Osteocyte (in vitro differentiated cells): ENCODE measurements at regions not wholly inside any gene's neighbourhood (a gene's known extent, or its start where the extent isn't known, plus 50 kb on each side); places are given as distances from the start of the nearest gene placed in this dataset.
"Not testable (repeated sequence)": the region's sequence is repeated elsewhere in the genome, so short reads cannot be mapped to it uniquely, and the experiment has no call there.

Experiments
- DNase-seq: peaks from one replicate; pipeline ENCODE4 v3.0.0; 2021; ENCODE audit warnings: mixed read lengths; ENCODE audit not compliant: unreplicated experiment; ENCODE audit errors: extremely low spot score
- H3K27ac Mint-ChIP-seq: one replicate; pipeline ENCODE4 v1.8.0; 2021; ENCODE audit warnings: mild to moderate bottlenecking, mixed read lengths; ENCODE audit not compliant: unreplicated experiment
- H3K27me3 Mint-ChIP-seq: one replicate; pipeline ENCODE4 v1.8.0; 2021; ENCODE audit warnings: mixed read lengths; ENCODE audit not compliant: unreplicated experiment
- H3K36me3 Mint-ChIP-seq: one replicate; pipeline ENCODE4 v1.8.0; 2021; ENCODE audit warnings: mixed read lengths; ENCODE audit not compliant: unreplicated experiment
- H3K4me1 Mint-ChIP-seq: one replicate; pipeline ENCODE4 v1.8.0; 2021; ENCODE audit warnings: mixed read lengths; ENCODE audit not compliant: unreplicated experiment
- H3K4me3 Mint-ChIP-seq: one replicate; pipeline ENCODE4 v1.8.0; 2021; ENCODE audit warnings: mild to moderate bottlenecking, moderate library complexity, mixed read lengths; ENCODE audit not compliant: unreplicated experiment
- H3K9me3 Mint-ChIP-seq: one replicate; pipeline ENCODE4 v1.8.0; 2021; ENCODE audit warnings: mixed read lengths; ENCODE audit not compliant: unreplicated experiment
- CTCF ChIP-seq: fragments of 200-600 bp; sonication (generic); IDR thresholded peaks from 2 replicates; pipeline ENCODE4 v1.5.0; 2021; ENCODE audit warnings: antibody characterized with exemption, mild to moderate bottlenecking, moderate library complexity

GRCh38 chr2:217353591-217353990, 493.7 kb upstream of the TNP1 start:
- Mint-ChIP-seq H3K9me3 (peaks cover 16% of the 10 kb centered on the region), H3K4me1 (peaks cover 44% of the 10 kb centered on the region), H3K27ac (no peak overlapping the region), H3K36me3 (peaks cover 8% of the 10 kb centered on the region), H3K4me3 (no peak overlapping the region), H3K27me3 (no peaks in the 10 kb centered on the region)
- no peak for DNase-seq
- no peak for TF ChIP-seq CTCF

- Mint-ChIP-seq H3K4me1 (peaks cover 22% of the 10 kb centered on the region), H3K4me3 (no peak overlapping the region), H3K9me3 (peaks cover 30% of the 10 kb centered on the region), H3K27me3 (no peaks in the 10 kb centered on the region), H3K36me3 (peaks cover 20% of the 10 kb centered on the region), H3K27ac (no peak overlapping the region)
- TF ChIP-seq CTCF = no peak
- DNase-seq = no peak
Measured at GRCh38 chr2:217351378-217351777, 491.5 kb upstream of the TNP1 start.

GRCh38 chr2:217349251-217349650, 489.4 kb upstream of the TNP1 start:
- DNase-seq = no peak
- Mint-ChIP-seq H3K4me3 (no peak overlapping the region), H3K36me3 (peaks cover 21% of the 10 kb centered on the region), H3K4me1 (peaks cover under 1% of the 10 kb centered on the region), H3K27me3 (no peaks in the 10 kb centered on the region), H3K27ac (no peak overlapping the region), H3K9me3 (peaks cover 30% of the 10 kb centered on the region)
- TF ChIP-seq CTCF = no peak

- H3K27me3 Mint-ChIP-seq, H3K4me1 Mint-ChIP-seq, H3K27ac Mint-ChIP-seq, DNase-seq, H3K4me3 Mint-ChIP-seq: not testable (repeated sequence)
- H3K9me3 Mint-ChIP-seq = peaks cover 30% of the 10 kb centered on the region
- H3K36me3 Mint-ChIP-seq = peaks cover 21% of the 10 kb centered on the region
Measured at GRCh38 chr2:217347630-217348029, 487.8 kb upstream of the TNP1 start.

GRCh38 chr2:217346043-217346442, 486.2 kb upstream of the TNP1 start:
- H3K9me3 Mint-ChIP-seq = peaks cover 30% of the 10 kb centered on the region
- peaks cover 21% of the 10 kb centered on the region for H3K36me3 Mint-ChIP-seq
- H3K27ac Mint-ChIP-seq, DNase-seq, H3K27me3 Mint-ChIP-seq, H3K4me3 Mint-ChIP-seq, H3K4me1 Mint-ChIP-seq: not testable (repeated sequence)

GRCh38 chr2:217340899-217341298, 481.0 kb upstream of the TNP1 start:
- Mint-ChIP-seq H3K36me3 (no peaks in the 10 kb centered on the region), H3K9me3 (no peaks in the 10 kb centered on the region), H3K27me3 (no peaks in the 10 kb centered on the region), H3K4me3 (no peak overlapping the region), H3K4me1 (peaks cover 32% of the 10 kb centered on the region), H3K27ac (no peak overlapping the region)
- DNase-seq = no peak
- no peak for TF ChIP-seq CTCF
